Activated naive CD4-positive, alpha-beta T cell (primary cell): ENCODE measurements at regions not wholly inside any gene's neighbourhood (a gene's known extent, or its start where the extent isn't known, plus 50 kb on each side); places are given as distances from the start of the nearest gene placed in this dataset.

Experiments
- DNase-seq, 4 experiments: peaks; one replicate each; lab custom pipeline; 2025; lab: John Stamatoyannopoulos, UW

DNA sequence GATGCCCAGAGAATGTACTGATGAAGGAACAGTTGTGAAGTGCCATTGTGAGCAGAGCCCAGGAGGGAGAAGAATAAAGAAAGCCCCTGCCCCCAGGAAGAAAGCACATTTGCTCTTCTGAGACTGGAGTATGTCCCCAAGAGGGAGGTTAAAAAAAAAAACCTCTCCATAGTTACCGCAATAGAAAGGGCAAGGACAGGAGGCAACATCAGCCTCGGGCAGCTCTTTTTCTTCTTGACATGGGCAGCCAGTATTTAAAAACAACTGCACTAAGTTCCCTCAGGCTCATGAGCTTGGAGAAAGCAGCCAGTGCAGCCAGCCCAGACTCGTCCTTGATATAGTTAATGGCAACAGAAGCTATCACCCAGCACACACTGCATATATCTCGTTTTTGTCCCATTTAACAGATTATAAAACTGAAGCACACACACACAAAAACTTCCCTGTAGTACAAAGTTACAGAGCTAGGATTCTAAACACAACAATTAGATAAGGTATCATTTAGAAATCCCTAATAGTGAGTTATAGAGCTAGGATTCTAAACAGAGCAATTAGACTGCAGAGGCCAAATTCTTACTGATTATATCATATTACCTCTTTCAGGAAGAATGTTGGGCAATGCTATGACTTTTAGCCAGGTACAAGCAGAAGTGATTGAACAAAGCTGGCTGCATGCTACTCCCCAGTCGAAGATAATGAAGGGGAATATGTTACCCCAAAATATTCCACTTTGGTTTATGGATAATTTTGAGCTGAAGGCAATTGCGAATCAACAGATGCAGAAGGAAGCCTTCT, 823.5 kb downstream of the GRID1 start:
- DNase-seq = no peak

DNA sequence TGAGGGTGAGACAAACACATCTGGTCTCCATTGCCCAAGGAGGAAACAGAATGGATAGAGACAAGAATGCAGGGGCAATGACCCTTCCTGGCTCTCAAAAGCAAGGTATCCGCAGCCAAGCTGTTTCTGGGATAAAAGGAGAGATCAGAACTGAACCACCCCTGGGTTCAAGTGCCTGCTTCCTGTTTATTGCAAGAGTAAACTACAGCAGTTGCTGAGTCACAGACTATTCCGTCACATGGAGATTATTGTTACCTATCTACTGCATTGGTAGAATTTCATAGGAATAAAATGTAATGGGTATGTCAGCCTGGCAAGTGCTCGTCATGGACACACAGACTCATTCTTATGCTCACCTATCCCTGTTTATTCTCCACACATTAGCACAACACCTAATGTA, 821.6 kb downstream of the GRID1 start:
- DNase-seq = no peak

DNA sequence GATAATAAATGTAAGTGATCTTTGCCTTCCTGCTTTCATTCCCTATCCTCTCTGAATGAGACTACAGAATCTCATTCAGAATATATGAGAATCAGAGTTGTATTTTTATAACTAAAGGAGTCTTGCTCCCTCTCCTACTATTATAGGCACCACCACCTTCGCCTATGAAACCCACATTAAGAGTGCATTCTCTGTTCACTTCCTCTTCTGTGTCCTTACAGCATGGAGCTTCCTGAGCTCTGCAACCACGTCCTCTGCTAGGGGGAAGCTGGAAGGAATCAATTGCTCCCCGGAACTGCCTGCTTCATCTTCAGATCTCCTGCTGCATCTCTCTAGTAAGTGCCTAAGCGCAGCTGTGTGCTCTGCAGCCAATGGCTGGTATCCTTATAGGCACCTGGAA, 820.7 kb downstream of the GRID1 start:
- no peak for DNase-seq

DNA sequence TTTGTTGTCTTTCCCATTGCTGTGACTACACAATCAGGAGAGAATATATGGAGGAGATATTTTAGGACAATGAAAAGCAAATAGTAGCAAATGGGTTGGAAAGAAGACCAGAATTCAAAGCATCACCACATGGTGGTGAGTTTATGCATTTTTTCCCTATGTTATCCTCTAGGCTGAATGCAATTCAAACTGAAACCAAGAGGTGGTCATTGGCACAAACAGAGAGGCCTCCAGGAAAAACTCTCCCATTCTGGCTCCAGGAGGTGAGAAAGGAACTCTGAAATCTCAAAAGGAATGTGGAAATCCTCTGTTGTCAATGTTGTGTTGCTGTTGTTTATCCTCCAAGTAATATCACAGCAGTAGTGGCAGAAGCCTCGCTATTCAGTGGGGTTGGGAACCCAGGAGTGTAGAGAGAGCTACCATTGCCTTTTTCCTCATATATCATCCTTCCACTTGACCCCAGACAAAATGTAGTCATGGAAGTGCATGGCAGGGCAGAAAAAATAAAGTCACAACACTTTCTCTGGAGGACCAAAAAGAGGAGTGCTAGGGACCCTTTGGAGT, 819.1 kb downstream of the GRID1 start:
- DNase-seq = no peak

DNA sequence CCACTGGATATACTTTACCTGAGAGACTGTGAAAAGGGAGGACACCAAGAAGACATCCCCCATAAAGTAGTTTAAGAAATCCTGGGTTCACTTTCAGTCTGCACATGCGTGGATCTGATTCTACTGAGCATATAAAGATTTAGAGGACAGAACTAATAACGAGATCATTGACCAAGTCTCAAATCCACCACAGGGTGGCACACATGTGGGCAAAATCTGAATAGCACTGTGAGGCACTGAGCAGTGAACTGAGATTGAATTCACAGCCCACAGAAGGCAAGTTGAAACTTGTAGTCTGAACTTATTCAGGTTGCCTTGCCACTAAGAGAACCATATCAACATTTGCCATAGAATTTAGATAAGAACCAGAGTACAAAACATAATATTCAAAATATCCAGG, 818.6 kb downstream of the GRID1 start:
- DNase-seq = peak in 1 of 4 experiments; percentile 4
